SK-N-SH treated with all-trans-retinoic acid at 6 μM for 48 hours (cell line): ENCODE measurements at regions not wholly inside any gene's neighbourhood (a gene's known extent, or its start where the extent isn't known, plus 50 kb on each side); places are given as distances from the start of the nearest gene placed in this dataset.
"Not testable (repeated sequence)": the region's sequence is repeated elsewhere in the genome, so short reads cannot be mapped to it uniquely, and the experiment has no call there.

Source experiments
- ATAC-seq: fragments of 200-7000 bp; cut with Tn5 transposase; 3 replicates; pipeline ENCODE4 v1.9.1; 2020; ENCODE audit warnings: mild to moderate bottlenecking, moderate library complexity
- ARNTL ChIP-seq: fragments of 450-650 bp; formaldehyde crosslinking; IDR thresholded peaks from 2 replicates; pipeline ENCODE4 v1.5.0; 2020; ENCODE audit warnings: low read depth, mild to moderate bottlenecking, moderate library complexity, borderline replicate concordance
- BACH2 ChIP-seq: fragments of 250-450 bp; sonication (Bioruptor Pico); IDR thresholded peaks from 2 replicates; pipeline ENCODE4 v1.9.0; 2021; ENCODE audit warnings: mild to moderate bottlenecking, borderline replicate concordance
- CREB5 ChIP-seq: fragments of 250-450 bp; sonication (Bioruptor Pico); IDR thresholded peaks from 2 replicates; pipeline ENCODE4 v1.5.1; 2020; ENCODE audit warnings: low read depth, mild to moderate bottlenecking, moderate library complexity
- CSDC2 ChIP-seq: fragments of 250-450 bp; sonication (Bioruptor Pico); IDR thresholded peaks from 2 replicates; pipeline ENCODE4 v1.5.0; 2020; ENCODE audit warnings: mild to moderate bottlenecking, moderate library complexity
- ESRRG ChIP-seq: fragments of 250-450 bp; sonication (Bioruptor Pico); IDR thresholded peaks from 2 replicates; pipeline ENCODE4 v1.6.1; 2021; ENCODE audit warnings: mild to moderate bottlenecking
- GLIS3 ChIP-seq: fragments of 250-450 bp; sonication (Bioruptor Pico); IDR thresholded peaks from 2 replicates; pipeline ENCODE4 v1.5.0; 2020; ENCODE audit warnings: mild to moderate bottlenecking, moderate library complexity
- ISL1 ChIP-seq: fragments of 250-450 bp; sonication (Bioruptor Pico); IDR thresholded peaks from 2 replicates; pipeline ENCODE4 v2.1.2; 2022; ENCODE audit warnings: mild to moderate bottlenecking, moderate library complexity
- OSR1 ChIP-seq: fragments of 250-450 bp; sonication (Bioruptor Pico); IDR thresholded peaks from 2 replicates; pipeline ENCODE4 v1.8.0; 2022; ENCODE audit warnings: moderate library complexity, mild to moderate bottlenecking, inconsistent platforms
- PATZ1 ChIP-seq: fragments of 250-450 bp; sonication (Bioruptor Pico); IDR thresholded peaks from 2 replicates; pipeline ENCODE4 v1.8.0; 2020; ENCODE audit warnings: mild to moderate bottlenecking, moderate library complexity, borderline replicate concordance
- POU6F1 ChIP-seq: fragments of 250-450 bp; sonication (Bioruptor Pico); IDR thresholded peaks from 2 replicates; pipeline ENCODE4 v1.8.0; 2021; ENCODE audit warnings: low read depth, mild to moderate bottlenecking, moderate library complexity, borderline replicate concordance
- PPARA ChIP-seq: fragments of 250-450 bp; sonication (Bioruptor Pico); IDR thresholded peaks from 2 replicates; pipeline ENCODE4 v1.5.0; 2020; ENCODE audit warnings: mild to moderate bottlenecking, borderline replicate concordance
- RARB ChIP-seq: fragments of 250-450 bp; sonication (Bioruptor Pico); IDR thresholded peaks from 2 replicates; pipeline ENCODE4 v1.8.0; 2021; ENCODE audit warnings: mild to moderate bottlenecking, moderate library complexity
- SNAI2 ChIP-seq: fragments of 250-450 bp; sonication (Bioruptor Pico); IDR thresholded peaks from 2 replicates; pipeline ENCODE4 v1.5.0; 2020; ENCODE audit warnings: mild to moderate bottlenecking, moderate library complexity
- TCF4 ChIP-seq: fragments of 250-450 bp; sonication (Bioruptor Pico); IDR thresholded peaks from 2 replicates; pipeline ENCODE4 v1.8.0; 2021; ENCODE audit warnings: mild to moderate bottlenecking, moderate library complexity, borderline replicate concordance
- TOX ChIP-seq: fragments of 250-450 bp; sonication (Bioruptor Pico); IDR thresholded peaks from 2 replicates; pipeline ENCODE4 v1.8.0; 2021; ENCODE audit warnings: mild to moderate bottlenecking, moderate library complexity, borderline replicate concordance
- ZC3H10 ChIP-seq: fragments of 250-450 bp; sonication (Bioruptor Pico); IDR thresholded peaks from 2 replicates; pipeline ENCODE4 v1.5.1; 2021; ENCODE audit warnings: mild to moderate bottlenecking, moderate library complexity
- ZFP3 ChIP-seq: fragments of 250-450 bp; sonication (Bioruptor Pico); IDR thresholded peaks from 2 replicates; pipeline ENCODE4 v1.5.0; 2020; ENCODE audit warnings: mild to moderate bottlenecking, moderate library complexity
- ZFP30 ChIP-seq: fragments of 450-650 bp; formaldehyde crosslinking; IDR thresholded peaks from 2 replicates; pipeline ENCODE4 v1.5.0; 2022; ENCODE audit warnings: mild to moderate bottlenecking, moderate library complexity
- ZNF565 ChIP-seq: fragments of 450-650 bp; formaldehyde crosslinking; conservative IDR thresholded peaks from 2 replicates; pipeline ENCODE4 v1.5.0; 2020; ENCODE audit warnings: low read depth, mild to moderate bottlenecking, moderate library complexity
- ZNF70 ChIP-seq: fragments of 450-650 bp; formaldehyde crosslinking; IDR thresholded peaks from 2 replicates; pipeline ENCODE4 v1.5.0; 2020; ENCODE audit warnings: mild to moderate bottlenecking, moderate library complexity
- ZNF8 ChIP-seq: fragments of 450-650 bp; formaldehyde crosslinking; IDR thresholded peaks from 2 replicates; pipeline ENCODE4 v1.5.0; 2020; ENCODE audit warnings: mild to moderate bottlenecking, moderate library complexity
- TF ChIP-seq, protein P1 (sequence below): fragments of 250-450 bp; sonication (Bioruptor Pico); IDR thresholded peaks from 2 replicates; pipeline ENCODE4 v1.5.1; 2021; ENCODE audit warnings: mild to moderate bottlenecking, moderate library complexity

- TF ChIP-seq ZFP30 = no peak
- TF ChIP-seq CSDC2 (CRISPR knock-in tag) = no peak
- no peak for TF ChIP-seq CREB5 (CRISPR knock-in tag)
- TF ChIP-seq TOX (CRISPR knock-in tag) = no peak
- TF ChIP-seq ARNTL (CRISPR knock-in tag) = no peak
- TF ChIP-seq ZFP3 (CRISPR knock-in tag) = no peak
- ATAC-seq = no peak
These were observed 146.4 kb upstream of the GALNT2 start for GRCh38 chr1:229920683-229921082.

GRCh38 chr1:229922249-229922648, 144.8 kb upstream of the GALNT2 start:
- no peak for ATAC-seq
- TF ChIP-seq, protein P1, sequence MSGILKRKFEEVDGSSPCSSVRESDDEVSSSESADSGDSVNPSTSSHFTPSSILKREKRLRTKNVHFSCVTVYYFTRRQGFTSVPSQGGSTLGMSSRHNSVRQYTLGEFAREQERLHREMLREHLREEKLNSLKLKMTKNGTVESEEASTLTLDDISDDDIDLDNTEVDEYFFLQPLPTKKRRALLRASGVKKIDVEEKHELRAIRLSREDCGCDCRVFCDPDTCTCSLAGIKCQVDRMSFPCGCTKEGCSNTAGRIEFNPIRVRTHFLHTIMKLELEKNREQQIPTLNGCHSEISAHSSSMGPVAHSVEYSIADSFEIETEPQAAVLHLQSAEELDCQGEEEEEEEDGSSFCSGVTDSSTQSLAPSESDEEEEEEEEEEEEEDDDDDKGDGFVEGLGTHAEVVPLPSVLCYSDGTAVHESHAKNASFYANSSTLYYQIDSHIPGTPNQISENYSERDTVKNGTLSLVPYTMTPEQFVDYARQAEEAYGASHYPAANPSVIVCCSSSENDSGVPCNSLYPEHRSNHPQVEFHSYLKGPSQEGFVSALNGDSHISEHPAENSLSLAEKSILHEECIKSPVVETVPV (CRISPR knock-in tag) = no peak
- TF ChIP-seq OSR1 (CRISPR knock-in tag) (no peak), POU6F1 (no peak), ZC3H10 (CRISPR knock-in tag) (no peak), BACH2 (CRISPR knock-in tag) (no peak), ISL1 (CRISPR knock-in tag) (no peak), CSDC2 (CRISPR knock-in tag) (no peak)

DNA sequence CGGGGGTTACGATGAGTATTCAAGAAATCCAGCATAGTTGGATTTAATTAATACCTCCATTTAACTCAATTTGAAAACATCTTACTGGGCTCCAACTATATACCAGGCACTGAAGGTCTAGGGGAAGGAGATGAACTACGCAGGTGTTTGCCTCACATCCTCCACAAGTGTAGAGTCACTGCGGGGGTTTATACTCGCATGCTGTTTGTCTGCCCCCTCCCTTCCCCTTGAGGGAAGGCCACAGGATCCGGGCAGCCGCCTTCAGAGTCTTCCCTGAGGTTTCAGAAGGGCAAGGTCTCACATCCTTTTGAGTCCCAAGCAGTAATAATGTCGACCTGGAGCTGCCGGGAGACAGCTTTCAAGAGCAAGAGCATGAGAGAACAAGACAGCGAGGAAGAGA, 142.4 kb upstream of the GALNT2 start:
- no peak for ATAC-seq
- TF ChIP-seq ZNF8 (no peak), ISL1 (CRISPR knock-in tag) (no peak), OSR1 (CRISPR knock-in tag) (no peak), TOX (CRISPR knock-in tag) (no peak), TCF4 (CRISPR knock-in tag) (no peak), ZFP3 (CRISPR knock-in tag) (no peak), ESRRG (no peak), ARNTL (CRISPR knock-in tag) (no peak), GLIS3 (no peak), CREB5 (CRISPR knock-in tag) (no peak), ZNF565 (CRISPR knock-in tag) (no peak), SNAI2 (CRISPR knock-in tag) (no peak), POU6F1 (no peak), PPARA (CRISPR knock-in tag) (no peak)
- TF ChIP-seq, all 23 proteins: peak for 0

DNA sequence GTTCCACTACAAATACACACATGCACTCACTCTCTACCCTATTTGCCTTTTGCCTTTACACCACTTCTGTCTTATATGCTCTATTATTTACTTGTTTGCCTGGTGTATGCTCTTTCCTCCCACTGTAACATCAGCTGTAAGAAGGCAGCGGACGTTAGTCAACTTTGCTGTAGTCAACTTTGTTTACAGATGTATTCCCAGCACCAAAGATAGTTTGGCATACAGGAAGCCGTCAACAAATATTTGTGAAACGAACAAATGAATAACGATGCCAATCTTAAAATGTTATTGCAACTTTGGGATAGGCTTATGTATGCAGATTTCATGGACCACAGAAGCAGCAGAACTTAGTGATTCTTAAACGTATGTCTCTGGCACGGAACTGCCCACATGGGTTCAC, 138.3 kb upstream of the GALNT2 start:
- TF ChIP-seq CREB5 (CRISPR knock-in tag) = no peak
- TF ChIP-seq, protein P1 (CRISPR knock-in tag) = no peak
- no peak for TF ChIP-seq CSDC2 (CRISPR knock-in tag)
- no peak for TF ChIP-seq ZNF70
- no peak for TF ChIP-seq POU6F1
- no peak for TF ChIP-seq PATZ1 (CRISPR knock-in tag)
- TF ChIP-seq RARB (CRISPR knock-in tag) = no peak
- TF ChIP-seq ARNTL (CRISPR knock-in tag) = no peak
- ATAC-seq = no peak

DNA sequence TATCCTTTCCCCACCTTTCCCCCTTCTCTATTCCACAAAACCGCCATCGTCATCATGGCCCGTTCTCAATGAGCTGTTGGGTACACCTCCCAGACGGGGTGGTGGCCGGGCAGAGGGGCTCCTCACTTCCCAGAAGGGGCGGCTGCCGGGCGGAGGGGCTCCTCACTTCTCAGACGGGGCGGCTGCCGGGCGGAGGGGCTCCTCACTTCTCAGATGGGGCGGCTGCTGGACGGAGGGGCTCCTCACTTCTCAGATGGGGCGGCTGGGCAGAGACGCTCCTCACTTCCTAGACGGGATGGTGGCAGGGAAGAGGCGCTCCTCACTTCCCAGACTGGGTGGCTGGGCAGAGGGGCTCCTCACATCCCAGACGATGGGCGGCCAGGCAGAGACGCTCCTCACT, 135.3 kb upstream of the GALNT2 start:
- ATAC-seq = not testable (repeated sequence)
